Activated CD8-positive, alpha-beta memory T cell treated with anti-CD3 and anti-CD28 coated beads for 24 hours (primary cell): ENCODE measurements at regions not wholly inside any gene's neighbourhood (a gene's known extent, or its start where the extent isn't known, plus 50 kb on each side); places are given as distances from the start of the nearest gene placed in this dataset.

ENCODE experiments used
- DNase-seq: peaks from one replicate; pipeline ENCODE4 v3.0.0-alpha.2; 2020

- DNase-seq, result no peak
Observed at GRCh38 chr5:54671111-54671531, 153.6 kb downstream of the SNX18 start.

GRCh38 chr5:54670281-54670680 is 152.7 kb downstream of the SNX18 start:
- DNase-seq, result no peak

GRCh38 chr5:54669845-54670244 is 152.3 kb downstream of the SNX18 start:
- DNase-seq, result no peak

- DNase-seq, result no peak
Observed at GRCh38 chr5:54669285-54669684, 151.7 kb downstream of the SNX18 start.

GRCh38 chr5:54668096-54668495 is 150.5 kb downstream of the SNX18 start:
- no peak for DNase-seq

GRCh38 chr5:54667136-54667535 is 149.6 kb downstream of the SNX18 start:
- no peak for DNase-seq

GRCh38 chr5:54663866-54664265 is 146.3 kb downstream of the SNX18 start:
- DNase-seq, result no peak

- DNase-seq, result no peak
Observed at GRCh38 chr5:54661111-54661510, 143.6 kb downstream of the SNX18 start.

GRCh38 chr5:54659700-54660131 is 142.2 kb downstream of the SNX18 start:
- DNase-seq, result no peak

GRCh38 chr5:54658010-54658409 is 140.5 kb downstream of the SNX18 start:
- no peak for DNase-seq

GRCh38 chr5:54656261-54656728 is 138.7 kb downstream of the SNX18 start:
- DNase-seq, result no peak

- no peak for DNase-seq
Observed at GRCh38 chr5:54655761-54656160, 138.2 kb downstream of the SNX18 start.

- DNase-seq, result no peak
Observed at GRCh38 chr5:54655266-54655665, 137.7 kb downstream of the SNX18 start.

- DNase-seq, result no peak
Observed at GRCh38 chr5:54653956-54654614, 136.5 kb downstream of the SNX18 start.

GRCh38 chr5:54651482-54652076 is 134.0 kb downstream of the SNX18 start:
- DNase-seq, result no peak

GRCh38 chr5:54649041-54649504 is 131.5 kb downstream of the SNX18 start:
- DNase-seq, result no peak

- DNase-seq, result peak; percentile 84
Observed at GRCh38 chr5:54646356-54647101, 129.0 kb downstream of the SNX18 start.

GRCh38 chr5:54645882-54646355 is 128.4 kb downstream of the SNX18 start:
- no peak for DNase-seq

- no peak for DNase-seq
Observed at GRCh38 chr5:54644226-54644625, 126.7 kb downstream of the SNX18 start.

- DNase-seq, result no peak
Observed at GRCh38 chr5:54643685-54644106, 126.1 kb downstream of the SNX18 start.

GRCh38 chr5:54639621-54640020 is 122.1 kb downstream of the SNX18 start:
- DNase-seq, result no peak

- DNase-seq, result no peak
Observed at GRCh38 chr5:54638106-54638505, 120.5 kb downstream of the SNX18 start.

GRCh38 chr5:54637654-54638053 is 120.1 kb downstream of the SNX18 start:
- DNase-seq, result no peak

GRCh38 chr5:54634089-54634488 is 116.5 kb downstream of the SNX18 start:
- DNase-seq, result no peak
